C4-2B (cell line): ENCODE measurements at regions not wholly inside any gene's neighbourhood (a gene's known extent, or its start where the extent isn't known, plus 50 kb on each side); places are given as distances from the start of the nearest gene placed in this dataset.

Source experiments
- ZFX ChIP-seq: fragments of 450-650 bp; IDR thresholded peaks from 2 replicates; pipeline ENCODE4 v1.6.1; 2017
- TF ChIP-seq, protein P1 (sequence below): fragments of 450-650 bp; conservative IDR thresholded peaks from 2 replicates; pipeline ENCODE4 v1.5.1; 2017; ENCODE audit warnings: mild to moderate bottlenecking

GRCh38 chr3:117661818-117662095, 952.2 kb downstream of the TUSC7 start:
- TF ChIP-seq, protein P1, sequence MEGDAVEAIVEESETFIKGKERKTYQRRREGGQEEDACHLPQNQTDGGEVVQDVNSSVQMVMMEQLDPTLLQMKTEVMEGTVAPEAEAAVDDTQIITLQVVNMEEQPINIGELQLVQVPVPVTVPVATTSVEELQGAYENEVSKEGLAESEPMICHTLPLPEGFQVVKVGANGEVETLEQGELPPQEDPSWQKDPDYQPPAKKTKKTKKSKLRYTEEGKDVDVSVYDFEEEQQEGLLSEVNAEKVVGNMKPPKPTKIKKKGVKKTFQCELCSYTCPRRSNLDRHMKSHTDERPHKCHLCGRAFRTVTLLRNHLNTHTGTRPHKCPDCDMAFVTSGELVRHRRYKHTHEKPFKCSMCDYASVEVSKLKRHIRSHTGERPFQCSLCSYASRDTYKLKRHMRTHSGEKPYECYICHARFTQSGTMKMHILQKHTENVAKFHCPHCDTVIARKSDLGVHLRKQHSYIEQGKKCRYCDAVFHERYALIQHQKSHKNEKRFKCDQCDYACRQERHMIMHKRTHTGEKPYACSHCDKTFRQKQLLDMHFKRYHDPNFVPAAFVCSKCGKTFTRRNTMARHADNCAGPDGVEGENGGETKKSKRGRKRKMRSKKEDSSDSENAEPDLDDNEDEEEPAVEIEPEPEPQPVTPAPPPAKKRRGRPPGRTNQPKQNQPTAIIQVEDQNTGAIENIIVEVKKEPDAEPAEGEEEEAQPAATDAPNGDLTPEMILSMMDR, result no peak
- TF ChIP-seq ZFX, result no peak
